Smooth muscle cell (in vitro differentiated cells): ENCODE measurements at regions not wholly inside any gene's neighbourhood (a gene's known extent, or its start where the extent isn't known, plus 50 kb on each side); places are given as distances from the start of the nearest gene placed in this dataset.

Source experiments
- DNase-seq: peaks from one replicate; lab custom pipeline; 2025; ENCODE audit not compliant: unreplicated experiment; lab: John Stamatoyannopoulos, UW
- H2AFZ ChIP-seq: fragments of 200-600 bp; sonication (generic); 2 replicates; pipeline ENCODE4 v1.6.0; 2016; ENCODE audit warnings: antibody characterized with exemption, low read depth, mild to moderate bottlenecking
- H3F3A ChIP-seq: fragments of 200-600 bp; sonication (generic); 2 replicates; pipeline ENCODE4 v1.6.0; 2017; ENCODE audit warnings: antibody characterized with exemption, low read depth
- H3K27ac ChIP-seq: fragments of 200-600 bp; sonication (generic); 2 replicates; pipeline ENCODE4 v1.5.1; 2016; ENCODE audit warnings: low read depth, mild to moderate bottlenecking
- H3K27me3 ChIP-seq: fragments of 200-600 bp; sonication (generic); 2 replicates; pipeline ENCODE4 v1.6.1; 2016; ENCODE audit warnings: low read depth, mild to moderate bottlenecking
- H3K36me3 ChIP-seq: fragments of 200-600 bp; sonication (generic); 2 replicates; pipeline ENCODE4 v1.5.1; 2016; ENCODE audit warnings: low read depth
- H3K4me1 ChIP-seq: fragments of 200-600 bp; sonication (generic); 2 replicates; pipeline ENCODE4 v1.5.1; 2016; ENCODE audit warnings: low read depth
- H3K4me2 ChIP-seq: fragments of 200-600 bp; sonication (generic); 2 replicates; pipeline ENCODE4 v1.6.0; 2016; ENCODE audit warnings: mild to moderate bottlenecking
- H3K4me3 ChIP-seq: fragments of 200-600 bp; sonication (generic); 2 replicates; pipeline ENCODE4 v1.5.1; 2016; ENCODE audit warnings: mild to moderate bottlenecking
- H3K79me2 ChIP-seq: fragments of 200-600 bp; sonication (generic); 2 replicates; pipeline ENCODE4 v1.6.0; 2016; ENCODE audit warnings: low read depth, mild to moderate bottlenecking
- H3K9ac ChIP-seq: fragments of 200-600 bp; sonication (generic); 2 replicates; pipeline ENCODE4 v1.6.0; 2016; ENCODE audit warnings: low read depth
- H3K9me3 ChIP-seq: fragments of 200-600 bp; sonication (generic); replicated peaks from 2 replicates; pipeline ENCODE4 v1.5.1; 2016; ENCODE audit warnings: low read depth
- H4K20me1 ChIP-seq: fragments of 200-600 bp; sonication (generic); 2 replicates; pipeline ENCODE4 v1.6.0; 2016; ENCODE audit warnings: low read depth
- CTCF ChIP-seq: fragments of 200-600 bp; sonication (generic); IDR thresholded peaks from 2 replicates; pipeline ENCODE4 v1.5.1; 2017; ENCODE audit warnings: borderline replicate concordance, mild to moderate bottlenecking, antibody characterized with exemption; ENCODE audit not compliant: insufficient read depth, poor library complexity, severe bottlenecking
- WGBS: methylation state at CpG from one replicate; pipeline ENCODE4 v1.1.7; 2016; ENCODE audit warnings: low lambda C conversion rate; 5-methylcytosine and 5-hydroxymethylcytosine counted together

GRCh38 chr2:51151490-51152140 is 119.7 kb upstream of the NRXN1 start:
- Histone ChIP-seq H3K27me3 (no peaks in the 10 kb centered on the region), H3K36me3 (no peaks in the 10 kb centered on the region), H3K4me3 (no peak overlapping the region), H3K79me2 (no peaks in the 10 kb centered on the region), H3K27ac (no peak overlapping the region), H3K9ac (no peak overlapping the region), H3K9me3 (no peaks in the 10 kb centered on the region), H4K20me1 (no peaks in the 10 kb centered on the region), H3K4me1 (no peaks in the 10 kb centered on the region), H3F3A (no peaks in the 10 kb centered on the region), H3K4me2 (no peak overlapping the region), H2AFZ (no peak overlapping the region)
- TF ChIP-seq CTCF: no peak
- WGBS: 96% methylated on average over 21 of the region's 30 CpGs
- DNase-seq: no peak

- Histone ChIP-seq H3K9ac (no peak overlapping the region), H3K4me1 (no peaks in the 10 kb centered on the region), H2AFZ (no peak overlapping the region), H4K20me1 (no peaks in the 10 kb centered on the region), H3K36me3 (no peaks in the 10 kb centered on the region), H3K79me2 (no peaks in the 10 kb centered on the region), H3F3A (no peaks in the 10 kb centered on the region), H3K4me3 (no peak overlapping the region), H3K4me2 (no peak overlapping the region), H3K9me3 (no peaks in the 10 kb centered on the region), H3K27me3 (no peaks in the 10 kb centered on the region), H3K27ac (no peak overlapping the region)
- DNase-seq: no peak
- 99% methylated on average over 2 of the region's 2 CpGs for WGBS
- no peak for TF ChIP-seq CTCF
These were observed 117.8 kb upstream of the NRXN1 start for GRCh38 chr2:51149725-51150124.

- Histone ChIP-seq H3F3A (no peaks in the 10 kb centered on the region), H3K36me3 (no peaks in the 10 kb centered on the region), H3K79me2 (no peaks in the 10 kb centered on the region), H3K27ac (no peak overlapping the region), H4K20me1 (no peaks in the 10 kb centered on the region), H3K4me3 (no peak overlapping the region), H3K9me3 (no peaks in the 10 kb centered on the region), H3K9ac (no peak overlapping the region), H3K27me3 (no peaks in the 10 kb centered on the region), H2AFZ (no peak overlapping the region), H3K4me1 (no peaks in the 10 kb centered on the region), H3K4me2 (no peak overlapping the region)
- no peak for DNase-seq
- no peak for TF ChIP-seq CTCF
- 74% methylated on average over 6 of the region's 6 CpGs for WGBS
These were observed 113.8 kb upstream of the NRXN1 start for GRCh38 chr2:51145761-51146160.

- no peaks in the 10 kb centered on the region for H3K4me1 ChIP-seq
- H4K20me1 ChIP-seq: no peaks in the 10 kb centered on the region
- no peak for DNase-seq
- WGBS: 89% methylated on average over 3 of the region's 3 CpGs
- H3K27ac ChIP-seq: no peak overlapping the region
- H3K9me3 ChIP-seq: no peaks in the 10 kb centered on the region
- no peak overlapping the region for H3K4me3 ChIP-seq
- H3K4me2 ChIP-seq: no peak overlapping the region
- no peak for TF ChIP-seq CTCF
- H2AFZ ChIP-seq: no peak overlapping the region
- no peaks in the 10 kb centered on the region for H3K79me2 ChIP-seq
- no peaks in the 10 kb centered on the region for H3K36me3 ChIP-seq
- H3F3A ChIP-seq: no peaks in the 10 kb centered on the region
- H3K27me3 ChIP-seq: no peaks in the 10 kb centered on the region
- no peak overlapping the region for H3K9ac ChIP-seq
These were observed 88.9 kb upstream of the NRXN1 start for GRCh38 chr2:51120754-51121280.
